ENCODE measurements at regions not wholly inside any gene's neighbourhood (a gene's known extent, or its start where the extent isn't known, plus 50 kb on each side); places are given as distances from the start of the nearest gene placed in this dataset.

- H2AFZ ChIP-seq (ENCODE audit: low read depth, low read length, severe bottlenecking), result no peak overlapping the region
- H3K79me2 ChIP-seq (ENCODE audit: insufficient read depth, low read length), result no peaks in the 10 kb centered on the region
- H3K9ac ChIP-seq (ENCODE audit: low read length), result no peak overlapping the region
- H3K9me2 ChIP-seq (replicated peaks; ENCODE audit: insufficient read depth, low read length), result no peaks in the 10 kb centered on the region
- no peak overlapping the region for H3K27ac ChIP-seq (ENCODE audit: low read depth, low read length)
- H3K4me3 ChIP-seq (ENCODE audit: insufficient read depth, low read length, poor library complexity, severe bottlenecking), result no peak overlapping the region
- no peaks in the 10 kb centered on the region for H3K27me3 ChIP-seq (ENCODE audit: low read length)
- H3F3A ChIP-seq (ENCODE audit: insufficient read depth), result no peaks in the 10 kb centered on the region
- H3K36me3 ChIP-seq (ENCODE audit: low read length), result no peaks in the 10 kb centered on the region
- H3K9me3 ChIP-seq (ENCODE audit: insufficient read depth, low read length), result no peaks in the 10 kb centered on the region
- TF ChIP-seq EZH2phosphoT487 (conservative IDR thresholded peaks at IDR 0.05; ENCODE audit: low read length) (no peak), CTCF (IDR thresholded peaks at IDR 0.05; ENCODE audit: insufficient read depth, low read length, poor library complexity, severe bottlenecking) (no peak)
- no peak overlapping the region for H3K4me2 ChIP-seq (ENCODE audit: low read depth, low read length, poor library complexity, severe bottlenecking)
- no peaks in the 10 kb centered on the region for H4K20me1 ChIP-seq (ENCODE audit: low read depth, low read length)
Observed at GRCh38 chr2:23250371-23250770, 134.6 kb upstream of the KLHL29 start.

GRCh38 chr2:23256643-23257042 lies 128.3 kb upstream of the KLHL29 start:
- TF ChIP-seq EZH2phosphoT487 (conservative IDR thresholded peaks at IDR 0.05; ENCODE audit: low read length) (no peak), CTCF (IDR thresholded peaks at IDR 0.05; ENCODE audit: insufficient read depth, low read length, poor library complexity, severe bottlenecking) (no peak)
- H3K4me2 ChIP-seq (ENCODE audit: low read depth, low read length, poor library complexity, severe bottlenecking), result no peak overlapping the region
- H2AFZ ChIP-seq (ENCODE audit: low read depth, low read length, severe bottlenecking), result no peak overlapping the region
- no peaks in the 10 kb centered on the region for H3K9me2 ChIP-seq (replicated peaks; ENCODE audit: insufficient read depth, low read length)
- H3K4me3 ChIP-seq (ENCODE audit: insufficient read depth, low read length, poor library complexity, severe bottlenecking), result no peak overlapping the region
- no peaks in the 10 kb centered on the region for H3K79me2 ChIP-seq (ENCODE audit: insufficient read depth, low read length)
- H3K27ac ChIP-seq (ENCODE audit: low read depth, low read length), result no peak overlapping the region
- H3K27me3 ChIP-seq (ENCODE audit: low read length), result no peaks in the 10 kb centered on the region
- H3K36me3 ChIP-seq (ENCODE audit: low read length), result no peaks in the 10 kb centered on the region
- no peaks in the 10 kb centered on the region for H3F3A ChIP-seq (ENCODE audit: insufficient read depth)
- H4K20me1 ChIP-seq (ENCODE audit: low read depth, low read length), result peaks cover 5% of the 10 kb centered on the region; the same call in 1 of the 2 replicates
- no peak overlapping the region for H3K9ac ChIP-seq (ENCODE audit: low read length)
- no peaks in the 10 kb centered on the region for H3K9me3 ChIP-seq (ENCODE audit: insufficient read depth, low read length)

- no peaks in the 10 kb centered on the region for H3K36me3 ChIP-seq (ENCODE audit: low read length)
- no peaks in the 10 kb centered on the region for H3F3A ChIP-seq (ENCODE audit: insufficient read depth)
- H3K9me2 ChIP-seq (replicated peaks; ENCODE audit: insufficient read depth, low read length), result no peaks in the 10 kb centered on the region
- no peaks in the 10 kb centered on the region for H3K9me3 ChIP-seq (ENCODE audit: insufficient read depth, low read length)
- H3K27me3 ChIP-seq (ENCODE audit: low read length), result no peaks in the 10 kb centered on the region
- no peak overlapping the region for H2AFZ ChIP-seq (ENCODE audit: low read depth, low read length, severe bottlenecking)
- no peak overlapping the region for H3K9ac ChIP-seq (ENCODE audit: low read length)
- peaks cover 5% of the 10 kb centered on the region; the same call in 1 of the 2 replicates for H4K20me1 ChIP-seq (ENCODE audit: low read depth, low read length)
- TF ChIP-seq EZH2phosphoT487 (conservative IDR thresholded peaks at IDR 0.05; ENCODE audit: low read length) (no peak), CTCF (IDR thresholded peaks at IDR 0.05; ENCODE audit: insufficient read depth, low read length, poor library complexity, severe bottlenecking) (no peak)
- no peak overlapping the region for H3K27ac ChIP-seq (ENCODE audit: low read depth, low read length)
- no peak overlapping the region for H3K4me2 ChIP-seq (ENCODE audit: low read depth, low read length, poor library complexity, severe bottlenecking)
- H3K79me2 ChIP-seq (ENCODE audit: insufficient read depth, low read length), result no peaks in the 10 kb centered on the region
- H3K4me3 ChIP-seq (ENCODE audit: insufficient read depth, low read length, poor library complexity, severe bottlenecking), result no peak overlapping the region
Observed at GRCh38 chr2:23260621-23261020, 124.4 kb upstream of the KLHL29 start.
